Endothelial cell of umbilical vein (primary cell): ENCODE measurements at regions not wholly inside any gene's neighbourhood (a gene's known extent, or its start where the extent isn't known, plus 50 kb on each side); places are given as distances from the start of the nearest gene placed in this dataset.

Source experiments
- BruUV-seq: library from RNA; stranded (reverse); fragments of 400-500 nt; replicated peaks from 2 replicates; lab custom pipeline; 2021; lab: Mats Ljungman, UMichigan
- CTCF ChIA-PET: fragments of 300-600, 350-600 bp; sonication (Branson Sonifier 250); formaldehyde crosslinking; loops from one replicate; lab custom pipeline; 2021; ENCODE audit warnings: antibody characterized with exemption, inconsistent platforms; lab: Charles Lee
- POLR2A ChIA-PET: fragments of 300-600, 350-600 bp; sonication (Branson Sonifier 250); formaldehyde crosslinking; loops from one replicate; lab custom pipeline; 2021; ENCODE audit warnings: antibody characterized with exemption, inconsistent platforms; lab: Charles Lee
- DNase-seq: peaks from one replicate; pipeline ENCODE4 v3.0.0-alpha.2; 2011; ENCODE audit warnings: low read depth, low spot score
- FAIRE-seq: peaks from 2 replicates; lab custom pipeline; 2011; peaks lifted over from hg19 to GRCh38; lab: Jason Lieb, UNC
- H2AFZ ChIP-seq: 2 replicates; pipeline ENCODE4 v1.6.0; 2012; ENCODE audit warnings: low read depth, low read length, control low read depth, inconsistent platforms
- H3K27ac ChIP-seq: 2 replicates; pipeline ENCODE4 v1.5.1; 2011; ENCODE audit warnings: low read depth, mild to moderate bottlenecking, control low read depth, low read length, moderate library complexity; ENCODE audit not compliant: insufficient read depth
- H3K27me3 ChIP-seq, 2 experiments: 2 replicates each; pipeline versions ENCODE4 v1.6.0 to v1.6.1; 2011; ENCODE audit warnings: low read length in 2 of 2, mixed read lengths in 1 of 2; ENCODE audit not compliant: control insufficient read depth in 2 of 2, insufficient read depth in 2 of 2
- H3K36me3 ChIP-seq, 2 experiments: 2 replicates in 1 of 2; 3 replicates in 1 of 2; pipeline ENCODE4 v1.5.1; 2011; ENCODE audit warnings: low read length in 2 of 2, mild to moderate bottlenecking in 1 of 2, moderate library complexity in 1 of 2; ENCODE audit not compliant: control insufficient read depth in 2 of 2, insufficient read depth in 2 of 2; ENCODE audit errors: extremely low read depth in 1 of 2
- H3K4me1 ChIP-seq: 3 replicates; pipeline ENCODE4 v1.5.1; 2011; ENCODE audit warnings: mild to moderate bottlenecking, low read length; ENCODE audit not compliant: control insufficient read depth, insufficient read depth; ENCODE audit errors: extremely low read depth
- H3K4me2 ChIP-seq: 2 replicates; pipeline ENCODE4 v1.6.1; 2011; ENCODE audit warnings: low read length, control low read depth, mixed read lengths; ENCODE audit not compliant: insufficient read depth
- H3K4me3 ChIP-seq, 3 experiments: fragments of 200-600 bp in 1 of 3; sonication (generic), shearing (Covaris generic) in 1 of 3; replicated peaks in 1 of 3; 2 replicates each; pipeline ENCODE4 v1.5.1; 2011 to 2016; ENCODE audit warnings: control low read depth in 3 of 3, low read length in 3 of 3, mild to moderate bottlenecking in 2 of 3, inconsistent platforms in 1 of 3, low read depth in 1 of 3, moderate library complexity in 1 of 3; ENCODE audit not compliant: insufficient read depth in 1 of 3
- H3K79me2 ChIP-seq: 2 replicates; pipeline ENCODE4 v1.6.0; 2012; ENCODE audit warnings: low read length, inconsistent platforms; ENCODE audit not compliant: control insufficient read depth, insufficient read depth
- H3K9ac ChIP-seq: replicated peaks from 2 replicates; pipeline ENCODE3; 2011; ENCODE audit warnings: low read length, control low read depth; ENCODE audit not compliant: insufficient read depth; ENCODE audit errors: extremely low read depth
- H3K9me1 ChIP-seq: replicated peaks from 3 replicates; pipeline ENCODE4 v1.6.0; 2011; ENCODE audit warnings: mild to moderate bottlenecking, low read length; ENCODE audit not compliant: control insufficient read depth, insufficient read depth; ENCODE audit errors: extremely low read depth
- H3K9me3 ChIP-seq: replicated peaks from 2 replicates; pipeline ENCODE4 v1.5.1; 2012; ENCODE audit warnings: low read length, inconsistent platforms; ENCODE audit not compliant: control insufficient read depth, insufficient read depth
- H4K20me1 ChIP-seq: replicated peaks from 2 replicates; pipeline ENCODE3; 2011; ENCODE audit warnings: mild to moderate bottlenecking, low read length; ENCODE audit not compliant: control insufficient read depth, insufficient read depth; ENCODE audit errors: extremely low read depth
- EZH2 ChIP-seq: IDR thresholded peaks from 2 replicates; pipeline ENCODE4 v1.6.1; 2012; ENCODE audit warnings: borderline replicate concordance, low read depth, mild to moderate bottlenecking, moderate library complexity, low read length, inconsistent platforms; ENCODE audit not compliant: severe bottlenecking
- FOS ChIP-seq: IDR thresholded peaks from 2 replicates; pipeline ENCODE4 v1.6.1; 2011; ENCODE audit warnings: mild to moderate bottlenecking, low read length, moderate library complexity, borderline replicate concordance; ENCODE audit not compliant: insufficient read depth
- GATA2 ChIP-seq: IDR thresholded peaks from 2 replicates; pipeline ENCODE4 v1.7.0; 2011; ENCODE audit warnings: low read depth, mild to moderate bottlenecking, moderate library complexity, mixed read lengths, low read length; ENCODE audit not compliant: insufficient read length, insufficient read depth
- JUN ChIP-seq: IDR thresholded peaks from 2 replicates; pipeline ENCODE4 v1.6.1; 2011; ENCODE audit warnings: borderline replicate concordance, low read depth; ENCODE audit not compliant: insufficient read length, insufficient read depth
- MYC ChIP-seq: IDR thresholded peaks from one replicate; pipeline ENCODE4 v1.6.1; 2011; ENCODE audit warnings: mild to moderate bottlenecking, low read depth, low read length
- POLR2AphosphoS5 ChIP-seq: IDR thresholded peaks from 2 replicates; pipeline ENCODE4 v1.6.1; 2012; ENCODE audit warnings: low read depth, mild to moderate bottlenecking, control low read depth, low read length, moderate library complexity; ENCODE audit not compliant: insufficient read depth
- dilution Hi-C: fragments of 300-500 bp; cut with MboI; formaldehyde crosslinking; loops from one replicate; pipeline ENCODE4 v1.15.0; 2019; ENCODE audit warnings: low sequenced_read_pairs; ENCODE audit not compliant: extremely low pct_ligation_motif_present
- intact Hi-C: fragments of 100-400 bp; cut with micrococcal nuclease; formaldehyde crosslinking; loops from one replicate; pipeline ENCODE4 v1.10.0; 2022
- TF ChIP-seq, protein P1 (sequence below): IDR thresholded peaks from 2 replicates; pipeline ENCODE4 v1.6.1; 2011; ENCODE audit not compliant: insufficient read depth, insufficient read length
- TF ChIP-seq, protein P2 (sequence below), 2 donors: IDR thresholded peaks; 1 replicate in 1 of 2; 2 replicates in 1 of 2; pipeline ENCODE4 v1.5.1; 2011; ENCODE audit warnings: low read length in 2 of 2, mild to moderate bottlenecking in 2 of 2, moderate library complexity in 2 of 2, control low read depth in 1 of 2, inconsistent platforms in 1 of 2, low read depth in 1 of 2; ENCODE audit not compliant: insufficient read depth in 1 of 2; ENCODE audit errors: extremely low read depth in 1 of 2

DNA sequence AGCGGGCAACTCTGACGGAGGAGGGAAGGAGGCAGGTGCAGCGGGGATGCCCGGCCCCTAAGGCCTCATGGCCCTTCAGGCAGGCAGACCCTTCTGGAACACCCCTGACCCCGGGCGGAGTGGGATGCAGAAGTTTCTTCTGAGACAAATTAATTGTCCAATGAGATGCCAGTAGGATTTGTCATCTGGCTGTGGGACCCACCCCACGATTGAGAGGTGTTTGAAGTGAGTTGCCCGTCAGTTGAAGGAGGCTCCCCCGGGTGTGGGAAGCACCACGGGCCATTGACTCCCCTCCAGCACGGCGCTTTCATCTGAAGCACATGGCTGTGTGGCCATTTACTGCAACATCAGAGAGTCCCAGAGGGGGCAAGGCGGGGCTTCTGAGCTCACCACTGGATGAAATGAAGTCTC is 527.8 kb downstream of the BRD1 start:
- H3K4me2 ChIP-seq, result no peak overlapping the region
- no peaks in the 10 kb centered on the region for H3K27me3 ChIP-seq
- H3K4me1 ChIP-seq, result no peaks in the 10 kb centered on the region
- H3K9me1 ChIP-seq, result no peaks in the 10 kb centered on the region
- CTCF ChIA-PET, result no interaction called here
- TF ChIP-seq MYC (no peak), EZH2 (no peak), GATA2 (no peak), FOS (no peak), POLR2AphosphoS5 (no peak), JUN (no peak)
- TF ChIP-seq, protein P1, sequence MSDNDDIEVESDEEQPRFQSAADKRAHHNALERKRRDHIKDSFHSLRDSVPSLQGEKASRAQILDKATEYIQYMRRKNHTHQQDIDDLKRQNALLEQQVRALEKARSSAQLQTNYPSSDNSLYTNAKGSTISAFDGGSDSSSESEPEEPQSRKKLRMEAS, result no peak
- TF ChIP-seq, protein P2, sequence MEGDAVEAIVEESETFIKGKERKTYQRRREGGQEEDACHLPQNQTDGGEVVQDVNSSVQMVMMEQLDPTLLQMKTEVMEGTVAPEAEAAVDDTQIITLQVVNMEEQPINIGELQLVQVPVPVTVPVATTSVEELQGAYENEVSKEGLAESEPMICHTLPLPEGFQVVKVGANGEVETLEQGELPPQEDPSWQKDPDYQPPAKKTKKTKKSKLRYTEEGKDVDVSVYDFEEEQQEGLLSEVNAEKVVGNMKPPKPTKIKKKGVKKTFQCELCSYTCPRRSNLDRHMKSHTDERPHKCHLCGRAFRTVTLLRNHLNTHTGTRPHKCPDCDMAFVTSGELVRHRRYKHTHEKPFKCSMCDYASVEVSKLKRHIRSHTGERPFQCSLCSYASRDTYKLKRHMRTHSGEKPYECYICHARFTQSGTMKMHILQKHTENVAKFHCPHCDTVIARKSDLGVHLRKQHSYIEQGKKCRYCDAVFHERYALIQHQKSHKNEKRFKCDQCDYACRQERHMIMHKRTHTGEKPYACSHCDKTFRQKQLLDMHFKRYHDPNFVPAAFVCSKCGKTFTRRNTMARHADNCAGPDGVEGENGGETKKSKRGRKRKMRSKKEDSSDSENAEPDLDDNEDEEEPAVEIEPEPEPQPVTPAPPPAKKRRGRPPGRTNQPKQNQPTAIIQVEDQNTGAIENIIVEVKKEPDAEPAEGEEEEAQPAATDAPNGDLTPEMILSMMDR (IDR thresholded peaks at IDR 0.05; ENCODE audit: extremely low read depth in 1 of 2, insufficient read depth in 1 of 2, low read depth in 1 of 2, low read length in 2 of 2), result no peak
- dilution Hi-C loops, result no loop called here
- no peak overlapping the region for H3K4me3 ChIP-seq
- H3K36me3 ChIP-seq, result no peaks in the 10 kb centered on the region
- H3K9ac ChIP-seq, result no peak overlapping the region
- FAIRE-seq, result no peak
- intact Hi-C loops, result loop anchor here (10.0 kb wide), 2 partner anchors 425 to 725 kb away; no protein-coding TSS in a partner anchor
- DNase-seq, result no peak
- H3K9me3 ChIP-seq, result no peaks in the 10 kb centered on the region
- POLR2A ChIA-PET, result interaction anchor here (0.6 kb wide), 1 partner anchor 11 kb away, joined by 7 read pairs; no protein-coding TSS in a partner anchor
- no TSS peak for BruUV-seq
- no peaks in the 10 kb centered on the region for H4K20me1 ChIP-seq
- no peak overlapping the region for H2AFZ ChIP-seq
- no peaks in the 10 kb centered on the region for H3K79me2 ChIP-seq
- no peak overlapping the region for H3K27ac ChIP-seq
